ENCODE measurements at regions not wholly inside any gene's neighbourhood (a gene's known extent, or its start where the extent isn't known, plus 50 kb on each side); places are given as distances from the start of the nearest gene placed in this dataset.

- no peaks in the 10 kb centered on the region for H3K9me3 ChIP-seq
- no peak for DNase-seq
- H3K27me3 ChIP-seq = no peaks in the 10 kb centered on the region
- 86 to 90% methylated on average over 7 of the region's 7 CpGs for WGBS, 2 donors
- intact Hi-C loops (cut with DNase I) = no loop called here
- TF ChIP-seq CTCF (IDR thresholded peaks at IDR 0.05) (no peak), POLR2A (IDR thresholded peaks at IDR 0.05) (no peak)
- no peak overlapping the region for H3K27ac ChIP-seq
- no peak overlapping the region for H3K4me3 ChIP-seq (replicated peaks in 1 of 3)
- no peaks in the 10 kb centered on the region for H3K4me1 ChIP-seq
- H3K36me3 ChIP-seq = no peaks in the 10 kb centered on the region
These were observed 534.7 kb upstream of the CBLB start for GRCh38 chr3:106403371-106404145.

- H3K27me3 ChIP-seq = no peaks in the 10 kb centered on the region
- 92 to 96% methylated on average over 2 of the region's 2 CpGs for WGBS, 2 donors
- no peaks in the 10 kb centered on the region for H3K9me3 ChIP-seq
- intact Hi-C loops (cut with DNase I) = no loop called here
- no peaks in the 10 kb centered on the region for H3K4me1 ChIP-seq
- no peaks in the 10 kb centered on the region for H3K36me3 ChIP-seq
- H3K27ac ChIP-seq = no peak overlapping the region
- H3K4me3 ChIP-seq (replicated peaks in 1 of 3) = no peak overlapping the region
- DNase-seq = no peak
- no peak for TF ChIP-seq POLR2A (IDR thresholded peaks at IDR 0.05)
- TF ChIP-seq CTCF (IDR thresholded peaks at IDR 0.05) = no peak
These were observed 544.9 kb upstream of the CBLB start for GRCh38 chr3:106413683-106414082.

DNA sequence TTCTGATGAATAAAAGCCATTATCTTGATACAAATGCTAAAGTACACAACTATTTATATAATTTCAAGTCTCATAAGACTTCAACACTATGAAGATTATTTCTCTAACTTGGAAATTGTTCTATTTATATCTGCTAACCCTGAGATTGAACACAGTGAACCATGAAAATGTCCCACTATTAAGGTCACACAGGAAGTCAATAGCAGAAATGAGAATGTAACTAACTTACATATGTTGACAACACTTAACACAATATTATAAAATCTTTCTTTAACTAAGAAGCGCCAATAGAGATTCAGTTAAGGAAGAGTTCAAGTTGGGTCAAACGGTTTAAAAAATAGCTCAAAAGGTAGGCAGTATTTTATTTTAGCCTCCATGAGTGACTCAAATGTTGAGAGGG lies 551.8 kb upstream of the CBLB start:
- H3K27me3 ChIP-seq = no peaks in the 10 kb centered on the region
- no peaks in the 10 kb centered on the region for H3K4me1 ChIP-seq
- no peak for DNase-seq
- H3K4me3 ChIP-seq (replicated peaks in 1 of 3) = no peak overlapping the region
- H3K36me3 ChIP-seq = no peaks in the 10 kb centered on the region
- intact Hi-C loops (cut with DNase I) = no loop called here
- TF ChIP-seq CTCF (IDR thresholded peaks at IDR 0.05) (no peak), POLR2A (IDR thresholded peaks at IDR 0.05) (no peak)
- no peak overlapping the region for H3K27ac ChIP-seq
- no peaks in the 10 kb centered on the region for H3K9me3 ChIP-seq
- WGBS, 2 donors = 48 to 75% methylated on average over 2 of the region's 2 CpGs

DNA sequence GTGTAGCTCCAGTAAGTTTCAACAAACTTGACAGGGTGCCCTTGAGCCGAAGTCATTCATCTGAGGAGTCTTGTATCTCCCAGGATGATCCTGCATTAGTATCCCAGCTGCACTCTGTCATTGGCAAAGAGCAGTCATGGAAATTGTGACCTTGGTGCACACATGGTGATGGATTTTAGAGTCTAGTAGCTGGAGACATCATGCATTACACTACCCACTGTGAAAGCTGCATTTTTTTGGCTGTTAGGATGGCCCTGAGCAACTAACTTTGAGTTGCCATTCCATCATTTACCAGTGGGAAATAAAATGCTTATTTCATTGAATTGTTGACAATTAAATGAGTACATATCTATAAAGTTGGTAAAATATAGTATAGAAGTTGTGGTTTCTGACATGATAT lies 552.6 kb upstream of the CBLB start:
- no peak overlapping the region for H3K27ac ChIP-seq
- intact Hi-C loops (cut with DNase I) = no loop called here
- no peaks in the 10 kb centered on the region for H3K4me1 ChIP-seq
- TF ChIP-seq CTCF (IDR thresholded peaks at IDR 0.05) (no peak), POLR2A (IDR thresholded peaks at IDR 0.05) (no peak)
- no peak for DNase-seq
- no peak overlapping the region for H3K4me3 ChIP-seq (replicated peaks in 1 of 3)
- no peaks in the 10 kb centered on the region for H3K36me3 ChIP-seq
- WGBS, 2 donors = 78 to 96% methylated on average over 1 of the region's 1 CpG
- no peaks in the 10 kb centered on the region for H3K27me3 ChIP-seq
- H3K9me3 ChIP-seq = no peaks in the 10 kb centered on the region

- TF ChIP-seq POLR2A (IDR thresholded peaks at IDR 0.05) (no peak), CTCF (IDR thresholded peaks at IDR 0.05) (no peak)
- Histone ChIP-seq H3K9me3 (no peaks in the 10 kb centered on the region), H3K36me3 (no peaks in the 10 kb centered on the region)
These were observed 553.1 kb upstream of the CBLB start for GRCh38 chr3:106421909-106422308.

More at GRCh38 chr3:106421909-106422308, 553.1 kb upstream of the CBLB start:
- H3K4me3 ChIP-seq (replicated peaks in 1 of 3) = no peak overlapping the region
- intact Hi-C loops (cut with DNase I) = no loop called here
- no peaks in the 10 kb centered on the region for H3K4me1 ChIP-seq
- DNase-seq = no peak
- no peak overlapping the region for H3K27ac ChIP-seq
- H3K27me3 ChIP-seq = no peaks in the 10 kb centered on the region
